ENCODE measurements at regions not wholly inside any gene's neighbourhood (a gene's known extent, or its start where the extent isn't known, plus 50 kb on each side); places are given as distances from the start of the nearest gene placed in this dataset.

DNA sequence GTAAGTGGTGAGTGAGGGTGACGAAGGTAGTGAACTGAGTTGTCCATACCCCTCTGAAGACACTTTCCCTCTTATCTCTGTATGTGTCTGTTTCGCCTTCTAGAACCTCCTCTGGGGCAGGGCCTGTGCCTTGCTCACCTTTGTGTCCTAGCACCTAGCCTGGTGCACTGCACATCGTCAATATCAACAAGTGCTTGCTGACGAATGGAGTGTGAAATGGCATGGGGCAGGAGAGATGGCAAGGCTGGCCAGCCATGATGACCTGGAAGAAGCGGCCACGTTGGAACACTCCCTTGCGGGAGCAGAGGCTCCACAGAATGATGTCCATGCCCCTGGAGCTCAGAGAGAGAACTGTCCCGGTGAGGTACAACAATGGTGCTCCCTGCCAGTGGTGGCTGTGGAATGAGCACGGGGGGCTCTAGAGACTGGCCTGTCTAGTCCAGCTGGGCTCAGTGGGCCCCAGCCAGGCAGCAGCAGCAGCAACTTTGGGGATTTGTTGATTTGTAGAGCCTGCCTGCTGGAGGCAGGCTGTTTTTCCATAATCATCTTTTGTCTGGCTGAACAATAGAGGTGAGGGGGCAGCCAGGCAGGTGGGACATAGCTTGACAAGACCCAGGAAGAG lies 112.2 kb upstream of the PJA1 start:
- H3K4me1 ChIP-seq, result peaks cover 7% of the 10 kb centered on the region
- TF ChIP-seq, protein P1, sequence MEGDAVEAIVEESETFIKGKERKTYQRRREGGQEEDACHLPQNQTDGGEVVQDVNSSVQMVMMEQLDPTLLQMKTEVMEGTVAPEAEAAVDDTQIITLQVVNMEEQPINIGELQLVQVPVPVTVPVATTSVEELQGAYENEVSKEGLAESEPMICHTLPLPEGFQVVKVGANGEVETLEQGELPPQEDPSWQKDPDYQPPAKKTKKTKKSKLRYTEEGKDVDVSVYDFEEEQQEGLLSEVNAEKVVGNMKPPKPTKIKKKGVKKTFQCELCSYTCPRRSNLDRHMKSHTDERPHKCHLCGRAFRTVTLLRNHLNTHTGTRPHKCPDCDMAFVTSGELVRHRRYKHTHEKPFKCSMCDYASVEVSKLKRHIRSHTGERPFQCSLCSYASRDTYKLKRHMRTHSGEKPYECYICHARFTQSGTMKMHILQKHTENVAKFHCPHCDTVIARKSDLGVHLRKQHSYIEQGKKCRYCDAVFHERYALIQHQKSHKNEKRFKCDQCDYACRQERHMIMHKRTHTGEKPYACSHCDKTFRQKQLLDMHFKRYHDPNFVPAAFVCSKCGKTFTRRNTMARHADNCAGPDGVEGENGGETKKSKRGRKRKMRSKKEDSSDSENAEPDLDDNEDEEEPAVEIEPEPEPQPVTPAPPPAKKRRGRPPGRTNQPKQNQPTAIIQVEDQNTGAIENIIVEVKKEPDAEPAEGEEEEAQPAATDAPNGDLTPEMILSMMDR (IDR thresholded peaks at IDR 0.05), result no peak
- H3K27me3 ChIP-seq (ENCODE audit: low read depth), result no peaks in the 10 kb centered on the region

DNA sequence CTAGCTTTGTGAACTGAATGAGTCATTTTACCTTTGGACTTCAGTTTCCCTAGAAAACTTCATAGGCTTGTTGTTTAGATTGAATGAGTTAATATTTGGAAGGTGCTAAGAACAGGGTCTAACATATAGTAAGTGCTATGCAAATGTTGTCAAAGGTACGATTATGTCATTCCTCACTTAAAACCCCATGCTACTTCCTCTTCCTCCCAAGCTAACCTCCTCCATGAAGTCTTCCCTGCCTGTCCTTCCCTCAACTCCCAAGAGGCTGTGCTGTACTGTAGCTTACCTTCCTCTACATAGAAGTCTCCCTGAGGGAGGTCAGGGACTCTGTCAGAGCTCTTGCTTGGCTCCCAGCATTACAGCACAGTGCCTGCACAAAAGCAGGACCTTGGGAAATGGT lies 103.4 kb upstream of the PJA1 start:
- intact Hi-C loops (cut with DNase I), result no loop called here

More for the DNA sequence above, 112.2 kb upstream of the PJA1 start:
- ATAC-seq (no peak), DNase-seq (no peak)
- H3K36me3 ChIP-seq, result no peaks in the 10 kb centered on the region
- intact Hi-C loops (cut with DNase I), result no loop called here
- no peaks in the 10 kb centered on the region for H3K9me3 ChIP-seq
- H3K27ac ChIP-seq, result no peak overlapping the region
- H3K4me3 ChIP-seq, result no peak overlapping the region

GRCh38 chrX:69264158-69264581 lies 98.9 kb upstream of the PJA1 start:
- Histone ChIP-seq H3K36me3 (no peaks in the 10 kb centered on the region), H3K27me3 (ENCODE audit: low read depth) (no peaks in the 10 kb centered on the region), H3K4me3 (no peak overlapping the region), H3K4me1 (no peaks in the 10 kb centered on the region), H3K27ac (no peak overlapping the region), H3K9me3 (no peaks in the 10 kb centered on the region)
- DNase-seq (no peak), ATAC-seq (no peak)
- intact Hi-C loops (cut with DNase I), result no loop called here
- TF ChIP-seq, protein P1 (IDR thresholded peaks at IDR 0.05), result no peak

More for the DNA sequence above, 103.4 kb upstream of the PJA1 start:
- Histone ChIP-seq H3K27ac (no peak overlapping the region), H3K4me3 (no peak overlapping the region), H3K4me1 (no peaks in the 10 kb centered on the region), H3K9me3 (no peaks in the 10 kb centered on the region), H3K27me3 (ENCODE audit: low read depth) (no peaks in the 10 kb centered on the region), H3K36me3 (no peaks in the 10 kb centered on the region)
- TF ChIP-seq, protein P1 (IDR thresholded peaks at IDR 0.05), result no peak
- ATAC-seq (no peak), DNase-seq (no peak)

- DNase-seq (no peak), ATAC-seq (no peak)
- TF ChIP-seq, protein P1 (IDR thresholded peaks at IDR 0.05), result no peak
- H3K9me3 ChIP-seq, result no peaks in the 10 kb centered on the region
- intact Hi-C loops (cut with DNase I), result no loop called here
- no peaks in the 10 kb centered on the region for H3K36me3 ChIP-seq
- no peak overlapping the region for H3K4me3 ChIP-seq
- no peaks in the 10 kb centered on the region for H3K27me3 ChIP-seq (ENCODE audit: low read depth)
- H3K27ac ChIP-seq, result no peak overlapping the region
- no peaks in the 10 kb centered on the region for H3K4me1 ChIP-seq
Observed at GRCh38 chrX:69263251-69263820, 98.1 kb upstream of the PJA1 start.

DNA sequence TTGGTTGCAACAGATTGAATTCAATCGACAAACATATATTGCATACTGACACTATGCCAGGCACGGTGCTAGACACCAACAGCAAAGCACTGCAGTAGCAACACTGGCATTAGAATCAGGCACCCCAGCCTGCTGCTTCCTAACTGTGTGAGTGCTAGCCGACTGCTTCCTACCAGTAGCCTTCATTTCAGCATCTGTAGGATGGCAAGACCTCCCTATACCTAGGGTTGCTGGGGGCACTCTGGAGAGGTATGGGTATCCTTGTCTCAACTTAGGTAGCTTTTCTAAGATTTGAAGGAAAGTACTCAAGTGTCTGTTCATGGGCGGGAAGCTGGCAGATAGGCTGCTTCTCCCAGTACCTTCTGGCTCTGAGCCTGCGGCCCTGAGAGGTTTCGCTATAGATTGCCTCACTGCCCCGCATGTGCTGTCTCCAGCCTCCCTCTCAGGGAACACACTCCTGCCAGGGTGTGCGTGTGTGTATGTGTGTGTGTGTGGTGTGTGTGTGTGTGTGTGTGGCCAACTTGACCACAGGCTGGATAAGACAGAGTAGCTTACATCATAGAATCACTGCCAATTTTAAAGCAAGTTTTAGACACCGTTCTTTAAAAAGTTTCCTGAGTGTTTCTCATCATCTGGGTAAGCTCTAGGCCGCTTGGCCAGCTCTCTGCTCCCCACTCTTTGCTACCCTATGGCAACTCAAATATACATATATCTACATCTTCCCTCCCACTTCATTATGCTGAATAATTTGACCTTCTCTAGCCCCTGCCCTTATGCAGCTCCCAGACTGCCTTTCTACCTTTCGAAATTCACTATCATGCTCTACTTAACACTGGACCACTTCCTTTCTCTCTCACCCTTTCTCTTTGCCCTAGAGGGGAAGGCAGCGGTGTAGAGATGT lies 97.0 kb upstream of the PJA1 start:
- H3K27me3 ChIP-seq (ENCODE audit: low read depth), result no peaks in the 10 kb centered on the region
- no peaks in the 10 kb centered on the region for H3K4me1 ChIP-seq
- intact Hi-C loops (cut with DNase I), result no loop called here
- no peaks in the 10 kb centered on the region for H3K36me3 ChIP-seq
- no peaks in the 10 kb centered on the region for H3K9me3 ChIP-seq
- no peak overlapping the region for H3K4me3 ChIP-seq
- H3K27ac ChIP-seq, result no peak overlapping the region
- TF ChIP-seq, protein P1 (IDR thresholded peaks at IDR 0.05), result no peak
- ATAC-seq (peak; percentile 61 to 64), DNase-seq (no peak)

All from lower lobe of right lung (tissue), 2 donors.